ENCODE measurements at regions not wholly inside any gene's neighbourhood (a gene's known extent, or its start where the extent isn't known, plus 50 kb on each side); places are given as distances from the start of the nearest gene placed in this dataset.
"Not testable (repeated sequence)": the region's sequence is repeated elsewhere in the genome, so short reads cannot be mapped to it uniquely, and the experiment has no call there.

DNA sequence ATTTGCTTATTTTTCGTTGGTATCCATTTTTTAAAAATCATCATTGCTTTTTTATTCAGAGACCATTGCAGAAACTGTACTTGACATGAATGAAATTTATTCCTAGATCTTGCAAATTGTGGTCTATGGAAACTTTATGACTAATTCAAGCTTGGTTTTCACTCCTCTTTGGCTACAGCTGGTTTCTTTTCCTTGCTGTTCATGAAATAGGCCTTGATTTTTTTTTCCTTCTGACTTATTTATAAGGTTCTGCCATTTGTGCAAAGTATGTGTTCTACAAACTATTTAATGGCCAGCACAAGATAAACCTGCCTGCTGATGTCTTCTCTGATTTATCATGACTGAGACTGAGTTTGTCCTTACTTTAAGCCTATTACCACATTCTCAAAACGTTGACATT, 764.0 kb upstream of the SLITRK5 start:
- TF ChIP-seq, protein P1, sequence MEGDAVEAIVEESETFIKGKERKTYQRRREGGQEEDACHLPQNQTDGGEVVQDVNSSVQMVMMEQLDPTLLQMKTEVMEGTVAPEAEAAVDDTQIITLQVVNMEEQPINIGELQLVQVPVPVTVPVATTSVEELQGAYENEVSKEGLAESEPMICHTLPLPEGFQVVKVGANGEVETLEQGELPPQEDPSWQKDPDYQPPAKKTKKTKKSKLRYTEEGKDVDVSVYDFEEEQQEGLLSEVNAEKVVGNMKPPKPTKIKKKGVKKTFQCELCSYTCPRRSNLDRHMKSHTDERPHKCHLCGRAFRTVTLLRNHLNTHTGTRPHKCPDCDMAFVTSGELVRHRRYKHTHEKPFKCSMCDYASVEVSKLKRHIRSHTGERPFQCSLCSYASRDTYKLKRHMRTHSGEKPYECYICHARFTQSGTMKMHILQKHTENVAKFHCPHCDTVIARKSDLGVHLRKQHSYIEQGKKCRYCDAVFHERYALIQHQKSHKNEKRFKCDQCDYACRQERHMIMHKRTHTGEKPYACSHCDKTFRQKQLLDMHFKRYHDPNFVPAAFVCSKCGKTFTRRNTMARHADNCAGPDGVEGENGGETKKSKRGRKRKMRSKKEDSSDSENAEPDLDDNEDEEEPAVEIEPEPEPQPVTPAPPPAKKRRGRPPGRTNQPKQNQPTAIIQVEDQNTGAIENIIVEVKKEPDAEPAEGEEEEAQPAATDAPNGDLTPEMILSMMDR (conservative IDR thresholded peaks at IDR 0.05; ENCODE audit: low read depth, low read length): no peak
- DNase-seq (ENCODE audit: low read depth): no peak
- no peak overlapping the region for H3K4me3 ChIP-seq (ENCODE audit: low read length)

DNA sequence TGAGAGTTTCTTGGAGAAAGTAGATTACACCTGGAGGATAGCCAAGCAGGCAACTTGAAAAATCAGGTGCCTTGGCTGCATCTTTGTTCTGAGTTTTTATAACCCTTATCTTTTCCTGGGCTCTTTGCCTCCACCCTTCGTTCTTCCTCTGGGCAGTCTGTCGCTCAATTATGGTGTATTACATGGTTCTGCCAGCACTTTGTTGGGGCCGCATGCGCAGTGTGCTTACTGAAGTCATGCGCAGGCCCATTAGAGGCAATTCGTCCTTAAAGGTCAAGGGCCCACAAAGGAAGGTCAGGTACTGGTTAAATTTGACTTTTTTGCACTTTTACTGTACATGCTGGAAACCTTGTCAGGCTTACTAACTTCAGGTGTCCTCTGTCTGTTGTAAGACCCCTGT, 761.9 kb upstream of the SLITRK5 start:
- no peak for DNase-seq (ENCODE audit: low read depth)
- TF ChIP-seq, protein P1 (conservative IDR thresholded peaks at IDR 0.05; ENCODE audit: low read depth, low read length): no peak
- no peak overlapping the region for H3K4me3 ChIP-seq (ENCODE audit: low read length)

DNA sequence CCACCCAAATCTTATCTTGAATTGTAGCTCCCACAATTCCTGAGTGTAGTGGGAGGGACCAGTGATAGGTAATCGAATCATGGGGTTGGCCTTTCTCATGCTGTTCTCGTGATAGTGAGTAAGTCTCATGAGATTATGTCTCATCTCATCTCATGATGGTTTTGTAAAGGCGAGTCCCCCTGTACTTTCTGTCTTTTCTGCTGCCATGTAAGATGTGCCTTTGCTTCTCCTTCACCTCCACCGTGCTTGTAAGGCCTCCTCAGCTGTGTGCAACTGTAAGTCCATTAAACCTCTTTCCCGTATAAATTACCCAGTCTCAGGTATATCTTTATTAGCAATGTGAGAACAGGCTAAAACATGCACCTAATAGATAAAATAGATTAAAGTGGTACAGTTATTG, 756.4 kb upstream of the SLITRK5 start:
- no peak overlapping the region for H3K4me3 ChIP-seq (ENCODE audit: low read length)
- TF ChIP-seq, protein P1 (conservative IDR thresholded peaks at IDR 0.05; ENCODE audit: low read depth, low read length): no peak
- DNase-seq (ENCODE audit: low read depth): no peak

DNA sequence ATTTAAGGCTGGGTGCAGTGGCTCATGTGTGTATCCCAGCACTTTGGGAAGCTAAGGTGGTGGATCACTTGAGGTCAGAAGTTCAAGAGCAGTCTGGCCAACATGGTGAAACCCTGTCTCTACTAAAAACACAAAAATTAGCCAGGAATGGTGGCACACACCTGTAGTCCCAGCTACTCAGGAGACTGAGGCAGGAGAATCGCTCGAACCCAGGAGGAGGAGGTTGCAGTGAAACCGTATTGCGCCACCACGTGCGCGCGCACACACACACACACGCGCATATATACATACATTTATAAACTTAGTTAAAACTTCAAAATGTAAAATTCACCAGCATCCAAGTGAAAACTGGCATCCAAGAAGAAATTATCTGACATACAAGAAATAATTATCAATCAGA, 753.7 kb upstream of the SLITRK5 start:
- not testable (repeated sequence) for H3K4me3 ChIP-seq (ENCODE audit: low read length); DNase-seq (ENCODE audit: low read depth)

DNA sequence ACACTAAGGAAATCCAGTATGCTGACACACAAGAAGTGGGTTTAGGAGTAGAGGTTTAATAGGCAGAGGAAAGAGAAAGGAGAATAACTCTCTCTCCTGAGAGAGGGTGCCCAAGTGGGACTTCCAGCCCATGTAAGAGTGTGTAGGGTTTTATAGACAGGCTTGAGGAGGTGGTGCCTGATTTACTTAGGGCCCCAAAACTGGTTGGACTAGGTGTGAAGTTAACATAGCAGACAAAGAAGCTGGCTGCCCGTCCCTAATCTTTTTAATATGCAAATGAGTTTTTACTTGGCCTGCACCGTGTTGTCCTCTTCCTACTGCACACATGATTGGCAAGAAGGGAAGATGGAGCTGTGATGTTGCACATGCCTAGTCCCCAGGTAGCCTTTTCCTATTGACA, 752.5 kb upstream of the SLITRK5 start:
- no peak for DNase-seq (ENCODE audit: low read depth)
- TF ChIP-seq, protein P1 (conservative IDR thresholded peaks at IDR 0.05; ENCODE audit: low read depth, low read length): no peak
- H3K4me3 ChIP-seq (ENCODE audit: low read length): no peak overlapping the region

DNA sequence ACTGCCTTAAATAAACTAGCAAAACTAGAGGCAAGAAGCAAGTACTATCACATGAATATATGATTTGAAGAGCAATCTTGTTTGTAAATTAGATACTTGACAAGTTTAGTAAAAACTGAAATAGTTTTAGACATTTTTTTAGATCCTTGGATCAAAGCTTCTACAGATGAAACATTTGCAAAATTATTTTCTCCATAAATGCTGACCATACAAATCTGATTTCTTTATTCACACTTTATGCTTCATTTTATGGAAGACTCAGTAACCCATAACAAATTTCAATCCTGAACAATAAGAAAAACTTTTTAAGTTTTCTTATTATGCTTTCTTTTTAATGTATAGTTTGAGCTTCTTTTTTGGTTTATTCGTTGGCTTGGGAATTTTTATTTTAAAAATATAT, 750.2 kb upstream of the SLITRK5 start:
- no peak overlapping the region for H3K4me3 ChIP-seq (ENCODE audit: low read length)
- TF ChIP-seq, protein P1 (conservative IDR thresholded peaks at IDR 0.05; ENCODE audit: low read depth, low read length): no peak
- no peak for DNase-seq (ENCODE audit: low read depth)

DNA sequence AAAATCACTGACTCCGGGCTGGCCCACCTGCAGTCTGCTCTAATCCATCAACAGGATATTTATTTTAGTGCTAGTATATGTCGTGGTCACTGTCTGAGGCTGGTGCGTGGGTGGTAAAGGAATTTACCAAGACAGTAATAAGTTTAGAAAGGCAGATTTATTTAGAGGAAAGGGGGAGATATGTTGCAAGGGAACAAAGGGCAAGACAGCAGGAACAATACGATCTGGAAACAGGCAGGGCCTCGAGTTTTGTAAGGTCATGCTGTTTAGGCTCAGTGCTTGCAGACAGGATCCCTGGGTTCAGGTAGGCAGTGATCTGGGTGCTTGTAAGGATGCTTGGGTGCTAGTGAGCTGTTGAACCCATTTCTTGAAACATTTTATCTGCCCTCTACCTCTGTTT, 748.2 kb upstream of the SLITRK5 start:
- DNase-seq (ENCODE audit: low read depth): no peak
- no peak overlapping the region for H3K4me3 ChIP-seq (ENCODE audit: low read length)
- TF ChIP-seq, protein P1 (conservative IDR thresholded peaks at IDR 0.05; ENCODE audit: low read depth, low read length): no peak

DNA sequence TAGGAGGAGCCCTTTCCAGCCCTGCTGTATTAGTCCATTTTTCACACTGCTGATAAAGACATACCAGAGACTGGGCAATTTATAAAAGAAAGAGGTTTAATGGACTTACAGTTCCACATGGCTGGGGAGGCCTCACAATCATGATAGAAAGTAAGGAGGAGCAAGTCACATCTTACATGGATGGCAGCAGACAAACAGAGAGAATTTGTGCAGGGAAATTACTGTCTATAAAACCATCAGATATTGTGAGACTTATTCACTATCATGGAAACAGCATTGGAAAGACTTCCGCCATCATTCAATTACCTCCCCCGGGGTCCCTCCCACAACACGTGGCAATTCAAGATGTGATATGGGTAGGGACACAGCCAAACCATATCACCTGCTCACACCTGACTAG, 744.3 kb upstream of the SLITRK5 start:
- DNase-seq (ENCODE audit: low read depth); H3K4me3 ChIP-seq (ENCODE audit: low read length): not testable (repeated sequence)

Data from retinal pigment epithelial cell (primary cell).